C4-2B (cell line): ENCODE measurements at regions not wholly inside any gene's neighbourhood (a gene's known extent, or its start where the extent isn't known, plus 50 kb on each side); places are given as distances from the start of the nearest gene placed in this dataset.

Source experiments
- ZFX ChIP-seq: fragments of 450-650 bp; IDR thresholded peaks from 2 replicates; pipeline ENCODE4 v1.6.1; 2017
- TF ChIP-seq, protein P1 (sequence below): fragments of 450-650 bp; conservative IDR thresholded peaks from 2 replicates; pipeline ENCODE4 v1.5.1; 2017; ENCODE audit warnings: mild to moderate bottlenecking

DNA sequence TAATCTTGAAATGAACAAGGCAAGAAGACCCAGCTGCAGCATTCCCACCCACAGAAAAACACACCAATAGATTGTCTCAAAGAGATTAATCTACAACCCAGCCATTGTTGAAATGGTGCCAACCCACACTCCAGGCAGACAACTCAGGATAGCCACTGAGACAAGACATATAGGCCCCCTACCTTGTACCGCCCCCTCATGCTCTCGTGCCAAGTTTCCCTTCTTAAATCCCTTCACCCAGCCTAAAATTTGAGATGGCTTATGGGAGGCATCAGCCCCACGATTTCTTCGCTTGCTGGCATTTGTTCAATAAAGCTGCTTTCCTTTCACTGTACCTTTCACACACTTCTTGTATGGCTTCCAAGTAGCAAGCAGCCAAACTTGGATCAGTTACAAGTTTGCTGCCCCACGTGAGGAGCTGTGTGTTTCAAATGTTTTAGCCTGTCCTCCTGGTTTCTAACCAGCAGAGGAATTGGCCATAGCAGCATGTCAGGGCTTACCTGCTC is 1754.1 kb downstream of the C4orf33 start:
- TF ChIP-seq, protein P1, sequence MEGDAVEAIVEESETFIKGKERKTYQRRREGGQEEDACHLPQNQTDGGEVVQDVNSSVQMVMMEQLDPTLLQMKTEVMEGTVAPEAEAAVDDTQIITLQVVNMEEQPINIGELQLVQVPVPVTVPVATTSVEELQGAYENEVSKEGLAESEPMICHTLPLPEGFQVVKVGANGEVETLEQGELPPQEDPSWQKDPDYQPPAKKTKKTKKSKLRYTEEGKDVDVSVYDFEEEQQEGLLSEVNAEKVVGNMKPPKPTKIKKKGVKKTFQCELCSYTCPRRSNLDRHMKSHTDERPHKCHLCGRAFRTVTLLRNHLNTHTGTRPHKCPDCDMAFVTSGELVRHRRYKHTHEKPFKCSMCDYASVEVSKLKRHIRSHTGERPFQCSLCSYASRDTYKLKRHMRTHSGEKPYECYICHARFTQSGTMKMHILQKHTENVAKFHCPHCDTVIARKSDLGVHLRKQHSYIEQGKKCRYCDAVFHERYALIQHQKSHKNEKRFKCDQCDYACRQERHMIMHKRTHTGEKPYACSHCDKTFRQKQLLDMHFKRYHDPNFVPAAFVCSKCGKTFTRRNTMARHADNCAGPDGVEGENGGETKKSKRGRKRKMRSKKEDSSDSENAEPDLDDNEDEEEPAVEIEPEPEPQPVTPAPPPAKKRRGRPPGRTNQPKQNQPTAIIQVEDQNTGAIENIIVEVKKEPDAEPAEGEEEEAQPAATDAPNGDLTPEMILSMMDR = no peak
- TF ChIP-seq ZFX = no peak
